SK-MEL-5 (cell line): ENCODE measurements at regions not wholly inside any gene's neighbourhood (a gene's known extent, or its start where the extent isn't known, plus 50 kb on each side); places are given as distances from the start of the nearest gene placed in this dataset.

Source experiments
- DNase-seq: peaks from one replicate; pipeline ENCODE4 v3.0.0-alpha.2; 2016; ENCODE audit warnings: low read depth, low spot score
- in situ Hi-C: cut with HindIII; loops from 2 replicates; pipeline ENCODE4 v1.10.0; 2016; ENCODE audit warnings: low sequenced_read_pairs, high pct_unique_total_duplicates, low pct_unique_long_range_greater_than_20kb

- in situ Hi-C loops, result no loop called here
- no peak for DNase-seq
Measured at GRCh38 chr4:11593576-11594116, 165.0 kb upstream of the HS3ST1 start.

- DNase-seq, result no peak
- in situ Hi-C loops, result no loop called here
Measured at GRCh38 chr4:11592276-11592675, 163.6 kb upstream of the HS3ST1 start.

GRCh38 chr4:11590132-11590531 is 161.4 kb upstream of the HS3ST1 start:
- no peak for DNase-seq
- in situ Hi-C loops, result no loop called here

GRCh38 chr4:11589676-11590075 is 161.0 kb upstream of the HS3ST1 start:
- in situ Hi-C loops, result no loop called here
- no peak for DNase-seq

- no peak for DNase-seq
- in situ Hi-C loops, result no loop called here
Measured at GRCh38 chr4:11587797-11588196, 159.1 kb upstream of the HS3ST1 start.

GRCh38 chr4:11585506-11585905 is 156.8 kb upstream of the HS3ST1 start:
- in situ Hi-C loops, result no loop called here
- DNase-seq, result no peak

- no peak for DNase-seq
- in situ Hi-C loops, result no loop called here
Measured at GRCh38 chr4:11568511-11568910, 139.8 kb upstream of the HS3ST1 start.

GRCh38 chr4:11566444-11567022 is 137.8 kb upstream of the HS3ST1 start:
- in situ Hi-C loops, result no loop called here
- no peak for DNase-seq

- DNase-seq, result no peak
- in situ Hi-C loops, result no loop called here
Measured at GRCh38 chr4:11565899-11566298, 137.2 kb upstream of the HS3ST1 start.

GRCh38 chr4:11565213-11565612 is 136.5 kb upstream of the HS3ST1 start:
- in situ Hi-C loops, result no loop called here
- no peak for DNase-seq

- in situ Hi-C loops, result no loop called here
- no peak for DNase-seq
Measured at GRCh38 chr4:11564021-11564420, 135.3 kb upstream of the HS3ST1 start.

- DNase-seq, result no peak
- in situ Hi-C loops, result no loop called here
Measured at GRCh38 chr4:11549525-11549924, 120.8 kb upstream of the HS3ST1 start.

- no peak for DNase-seq
- in situ Hi-C loops, result no loop called here
Measured at GRCh38 chr4:11548597-11549082, 119.9 kb upstream of the HS3ST1 start.

- in situ Hi-C loops, result no loop called here
- DNase-seq, result no peak
Measured at GRCh38 chr4:11546391-11547175, 117.9 kb upstream of the HS3ST1 start.

- in situ Hi-C loops, result no loop called here
Measured at GRCh38 chr4:11545651-11546050, 117.0 kb upstream of the HS3ST1 start.

GRCh38 chr4:11544211-11544610 is 115.5 kb upstream of the HS3ST1 start:
- no peak for DNase-seq
- in situ Hi-C loops, result no loop called here

More at GRCh38 chr4:11545651-11546050, 117.0 kb upstream of the HS3ST1 start:
- no peak for DNase-seq

GRCh38 chr4:11543706-11544105 is 115.0 kb upstream of the HS3ST1 start:
- DNase-seq, result no peak

GRCh38 chr4:11542952-11543351 is 114.3 kb upstream of the HS3ST1 start:
- in situ Hi-C loops, result no loop called here
- no peak for DNase-seq

More at GRCh38 chr4:11543706-11544105, 115.0 kb upstream of the HS3ST1 start:
- in situ Hi-C loops, result no loop called here

GRCh38 chr4:11537846-11538245 is 109.2 kb upstream of the HS3ST1 start:
- in situ Hi-C loops, result no loop called here
- no peak for DNase-seq
